DOHH2 (cell line): ENCODE measurements at regions not wholly inside any gene's neighbourhood (a gene's known extent, or its start where the extent isn't known, plus 50 kb on each side); places are given as distances from the start of the nearest gene placed in this dataset.

ENCODE experiments used
- H3F3A ChIP-seq: fragments of 200-600 bp; sonication (generic), shearing (Covaris generic); 2 replicates; pipeline ENCODE4 v1.6.0; 2016; ENCODE audit warnings: antibody characterized with exemption, mild to moderate bottlenecking; ENCODE audit not compliant: control insufficient read depth, insufficient read depth
- H3K27ac ChIP-seq: fragments of 200-600 bp; sonication (generic); 2 replicates; pipeline ENCODE4 v1.5.1; 2014; ENCODE audit warnings: low read depth, mild to moderate bottlenecking, low read length, moderate library complexity
- H3K27me3 ChIP-seq: fragments of 200-600 bp; sonication (generic); 2 replicates; pipeline ENCODE4 v1.6.1; 2014; ENCODE audit warnings: mild to moderate bottlenecking, low read length, mixed read lengths; ENCODE audit not compliant: control insufficient read depth
- H3K36me3 ChIP-seq: fragments of 200-600 bp; sonication (generic); 2 replicates; pipeline ENCODE4 v1.6.1; 2014; ENCODE audit warnings: mild to moderate bottlenecking, low read length, moderate library complexity, mixed read lengths; ENCODE audit not compliant: control insufficient read depth
- H3K4me1 ChIP-seq: fragments of 200-600 bp; sonication (generic); 2 replicates; pipeline ENCODE4 v1.6.1; 2014; ENCODE audit warnings: mild to moderate bottlenecking, low read length, mixed read lengths; ENCODE audit not compliant: control insufficient read depth
- H3K4me2 ChIP-seq: fragments of 200-600 bp; sonication (generic); 2 replicates; pipeline ENCODE4 v1.6.0; 2014; ENCODE audit warnings: mild to moderate bottlenecking, low read length, moderate library complexity
- H3K4me3 ChIP-seq: fragments of 200-600 bp; sonication (generic); 2 replicates; pipeline ENCODE4 v1.5.1; 2014; ENCODE audit warnings: mild to moderate bottlenecking, low read length, mixed read lengths
- H3K79me2 ChIP-seq: fragments of 200-600 bp; sonication (generic); 2 replicates; pipeline ENCODE4 v1.6.1; 2014; ENCODE audit warnings: mild to moderate bottlenecking, low read length, mixed read lengths; ENCODE audit not compliant: control insufficient read depth
- H3K9me2 ChIP-seq: fragments of 200-600 bp; sonication (generic); replicated peaks from 2 replicates; pipeline ENCODE4 v1.6.1; 2014; ENCODE audit warnings: mild to moderate bottlenecking, low read length, mixed read lengths; ENCODE audit not compliant: control insufficient read depth
- H3K9me3 ChIP-seq: fragments of 200-600 bp; sonication (generic); 2 replicates; pipeline ENCODE4 v1.6.1; 2014; ENCODE audit warnings: antibody characterized with exemption, low read length, mixed read lengths; ENCODE audit not compliant: control insufficient read depth, insufficient read depth
- H4K20me1 ChIP-seq: fragments of 200-600 bp; sonication (generic); 2 replicates; pipeline ENCODE4 v1.6.0; 2014; ENCODE audit warnings: low read depth, mild to moderate bottlenecking, antibody characterized with exemption, low read length, moderate library complexity; ENCODE audit not compliant: control insufficient read depth, insufficient read depth
- CTCF ChIP-seq: fragments of 200-600 bp; sonication (generic); IDR thresholded peaks from one replicate; pipeline ENCODE4 v1.5.1; 2014; ENCODE audit warnings: antibody characterized with exemption, mild to moderate bottlenecking, low read depth, low read length; ENCODE audit not compliant: poor library complexity, severe bottlenecking
- EZH2phosphoT487 ChIP-seq: fragments of 200-600 bp; sonication (generic); IDR thresholded peaks from 2 replicates; pipeline ENCODE4 v1.6.1; 2017; ENCODE audit warnings: borderline replicate concordance, mild to moderate bottlenecking, antibody characterized with exemption, low read length, moderate library complexity, mixed read lengths

- no peaks in the 10 kb centered on the region for H3K36me3 ChIP-seq
- H3K4me2 ChIP-seq, result no peak overlapping the region
- H3K4me3 ChIP-seq, result no peak overlapping the region
- H3K27me3 ChIP-seq, result no peaks in the 10 kb centered on the region
- no peaks in the 10 kb centered on the region for H3K4me1 ChIP-seq
- no peak for TF ChIP-seq EZH2phosphoT487
- no peak for TF ChIP-seq CTCF
- H3K9me2 ChIP-seq, result no peaks in the 10 kb centered on the region
- H3K9me3 ChIP-seq, result no peaks in the 10 kb centered on the region; the same call in 1 of the 2 replicates
- H4K20me1 ChIP-seq, result no peaks in the 10 kb centered on the region
- no peaks in the 10 kb centered on the region for H3K79me2 ChIP-seq
- no peaks in the 10 kb centered on the region for H3F3A ChIP-seq
- H3K27ac ChIP-seq, result no peak overlapping the region
Observed at GRCh38 chr17:14641117-14641516, 340.2 kb downstream of the HS3ST3B1 start.

GRCh38 chr17:14637260-14637659, 336.4 kb downstream of the HS3ST3B1 start:
- Histone ChIP-seq H3F3A (no peaks in the 10 kb centered on the region), H3K36me3 (no peaks in the 10 kb centered on the region), H3K79me2 (no peaks in the 10 kb centered on the region), H3K27me3 (no peaks in the 10 kb centered on the region), H3K27ac (no peak overlapping the region), H4K20me1 (no peaks in the 10 kb centered on the region), H3K4me3 (no peak overlapping the region), H3K9me2 (no peaks in the 10 kb centered on the region), H3K9me3 (peaks cover 3% of the 10 kb centered on the region; the same call in 1 of the 2 replicates), H3K4me1 (no peaks in the 10 kb centered on the region), H3K4me2 (no peak overlapping the region)
- TF ChIP-seq EZH2phosphoT487 (no peak), CTCF (no peak)

- no peaks in the 10 kb centered on the region for H3K4me1 ChIP-seq
- H3K36me3 ChIP-seq, result no peaks in the 10 kb centered on the region
- H4K20me1 ChIP-seq, result no peaks in the 10 kb centered on the region
- H3K27ac ChIP-seq, result no peak overlapping the region
- H3K79me2 ChIP-seq, result no peaks in the 10 kb centered on the region
- no peaks in the 10 kb centered on the region for H3K9me2 ChIP-seq
- no peaks in the 10 kb centered on the region for H3K27me3 ChIP-seq
- H3K4me3 ChIP-seq, result no peak overlapping the region
- TF ChIP-seq EZH2phosphoT487 (no peak), CTCF (no peak)
- H3K9me3 ChIP-seq, result peaks cover 3% of the 10 kb centered on the region; the same call in 1 of the 2 replicates
- no peaks in the 10 kb centered on the region for H3F3A ChIP-seq
- H3K4me2 ChIP-seq, result no peak overlapping the region
Observed at GRCh38 chr17:14630621-14631020, 329.7 kb downstream of the HS3ST3B1 start.
